Right lobe of liver (tissue), 4 donors: ENCODE measurements at regions not wholly inside any gene's neighbourhood (a gene's known extent, or its start where the extent isn't known, plus 50 kb on each side); places are given as distances from the start of the nearest gene placed in this dataset.

Experiments
- CTCF ChIP-seq, 4 donors: fragments of 200-600 bp in 3 of 4; fragments of 450-650 bp in 1 of 4; IDR thresholded peaks; one replicate each; pipeline versions ENCODE4 v1.5.1 to v1.8.0; 2016 to 2022; ENCODE audit warnings: antibody characterized with exemption in 4 of 4, mild to moderate bottlenecking in 2 of 4
- POLR2A ChIP-seq: fragments of 450-650 bp; IDR thresholded peaks from one replicate; pipeline ENCODE4 v1.6.1; 2017; ENCODE audit warnings: antibody characterized with exemption, mild to moderate bottlenecking
- donor health status: DM: no; HTN: no; CAD: no.
- donor health status: DM: no; HTN: no; CAD: no.
- donor health status: DM: no; HTN: yes; CAD: no.

GRCh38 chr12:70032076-70032475 is 207.0 kb downstream of the MYRFL start:
- no peak for TF ChIP-seq POLR2A
- no peak for TF ChIP-seq CTCF (IDR thresholded peaks at IDR 0.05)
